OCI-LY3 (cell line): ENCODE measurements at regions not wholly inside any gene's neighbourhood (a gene's known extent, or its start where the extent isn't known, plus 50 kb on each side); places are given as distances from the start of the nearest gene placed in this dataset.

Source experiments
- H2AFZ ChIP-seq: fragments of 200-600, 300-600 bp; shearing (Covaris generic); 2 replicates; pipeline ENCODE4 v1.6.0; 2014; ENCODE audit warnings: antibody characterized with exemption, low read depth, low read length
- H3K27ac ChIP-seq: fragments of 200-600, 300-600 bp; sonication (generic); 2 replicates; pipeline ENCODE4 v1.5.1; 2014; ENCODE audit warnings: mild to moderate bottlenecking, low read length, moderate library complexity, mixed read lengths
- H3K27me3 ChIP-seq: fragments of 200-600, 300-600 bp; sonication (generic); 2 replicates; pipeline ENCODE4 v1.6.1; 2014; ENCODE audit warnings: low read depth, low read length, mixed read lengths
- H3K36me3 ChIP-seq: fragments of 200-600, 300-600 bp; sonication (generic); replicated peaks from 2 replicates; pipeline ENCODE3; 2014; ENCODE audit warnings: low read depth, low read length, mixed read lengths
- H3K4me1 ChIP-seq: fragments of 300-600, 200-600 bp; sonication (generic); 2 replicates; pipeline ENCODE4 v1.6.1; 2014; ENCODE audit warnings: low read length, mixed read lengths
- H3K4me2 ChIP-seq: fragments of 200-600, 300-600 bp; sonication (generic); 2 replicates; pipeline ENCODE4 v1.6.1; 2014; ENCODE audit warnings: low read length, mixed read lengths
- H3K4me3 ChIP-seq: fragments of 300-600, 200-600 bp; sonication (generic); 2 replicates; pipeline ENCODE4 v1.5.1; 2014; ENCODE audit warnings: antibody characterized with exemption, mild to moderate bottlenecking, low read length, moderate library complexity
- H3K79me2 ChIP-seq: fragments of 300-600, 200-600 bp; shearing (Covaris generic); 2 replicates; pipeline ENCODE4 v1.6.1; 2014; ENCODE audit warnings: mild to moderate bottlenecking, low read length, mixed read lengths
- H3K9ac ChIP-seq: fragments of 300-600, 200-600 bp; shearing (Covaris generic); 2 replicates; pipeline ENCODE4 v1.6.0; 2014; ENCODE audit warnings: mild to moderate bottlenecking, low read length, moderate library complexity
- H3K9me3 ChIP-seq: fragments of 200-600, 300-600 bp; shearing (Covaris generic); 2 replicates; pipeline ENCODE4 v1.6.1; 2014; ENCODE audit warnings: low read length, mixed read lengths; ENCODE audit not compliant: insufficient read depth
- H4K20me1 ChIP-seq: fragments of 200-600, 300-600 bp; sonication (generic); 2 replicates; pipeline ENCODE4 v1.6.1; 2016; ENCODE audit warnings: low read length, mixed read lengths; ENCODE audit not compliant: insufficient read depth
- CTCF ChIP-seq: fragments of 200-600, 300-600 bp; sonication (generic); IDR thresholded peaks from 2 replicates; pipeline ENCODE4 v1.5.1; 2014; ENCODE audit warnings: antibody characterized with exemption, low read length, low read depth
- EZH2phosphoT487 ChIP-seq: fragments of 200-600 bp; shearing (Covaris generic); IDR thresholded peaks from 2 replicates; pipeline ENCODE4 v1.6.1; 2018; ENCODE audit warnings: antibody characterized with exemption, mixed run types, low read depth

- no peak overlapping the region for H3K9ac ChIP-seq
- no peaks in the 10 kb centered on the region for H3K9me3 ChIP-seq
- H3K79me2 ChIP-seq = no peaks in the 10 kb centered on the region
- H3K4me1 ChIP-seq = peaks cover 15% of the 10 kb centered on the region
- no peak overlapping the region for H3K4me2 ChIP-seq
- no peaks in the 10 kb centered on the region for H4K20me1 ChIP-seq
- no peak overlapping the region for H3K27ac ChIP-seq
- no peak for TF ChIP-seq CTCF
- no peak for TF ChIP-seq EZH2phosphoT487
- no peak overlapping the region for H2AFZ ChIP-seq
- no peak overlapping the region for H3K4me3 ChIP-seq
- H3K27me3 ChIP-seq = no peaks in the 10 kb centered on the region
- H3K36me3 ChIP-seq = no peaks in the 10 kb centered on the region
Measured at GRCh38 chr15:100727291-100727851, 125.0 kb downstream of the ASB7 start.

GRCh38 chr15:100728371-100729201 is 126.2 kb downstream of the ASB7 start:
- Histone ChIP-seq H3K27ac (no peak overlapping the region), H3K4me1 (peaks cover 10% of the 10 kb centered on the region), H3K4me3 (no peak overlapping the region), H3K36me3 (no peaks in the 10 kb centered on the region), H4K20me1 (no peaks in the 10 kb centered on the region), H3K9me3 (no peaks in the 10 kb centered on the region), H2AFZ (no peak overlapping the region), H3K9ac (no peak overlapping the region), H3K27me3 (no peaks in the 10 kb centered on the region), H3K79me2 (no peaks in the 10 kb centered on the region), H3K4me2 (no peak overlapping the region)
- TF ChIP-seq EZH2phosphoT487 (no peak), CTCF (peak; percentile 7; the same call in 1 of the 2 replicates)

GRCh38 chr15:100729461-100729860 is 127.1 kb downstream of the ASB7 start:
- Histone ChIP-seq H3K9me3 (no peaks in the 10 kb centered on the region), H4K20me1 (no peaks in the 10 kb centered on the region), H3K79me2 (no peaks in the 10 kb centered on the region), H3K4me1 (peaks cover 10% of the 10 kb centered on the region), H2AFZ (no peak overlapping the region), H3K9ac (no peak overlapping the region), H3K4me2 (no peak overlapping the region), H3K4me3 (no peak overlapping the region), H3K36me3 (no peaks in the 10 kb centered on the region), H3K27ac (no peak overlapping the region), H3K27me3 (no peaks in the 10 kb centered on the region)
- TF ChIP-seq CTCF = no peak
- no peak for TF ChIP-seq EZH2phosphoT487

- Histone ChIP-seq H3K27me3 (no peaks in the 10 kb centered on the region), H3K79me2 (no peaks in the 10 kb centered on the region), H3K36me3 (no peaks in the 10 kb centered on the region), H3K9ac (no peak overlapping the region), H3K4me1 (peaks cover 10% of the 10 kb centered on the region), H2AFZ (no peak overlapping the region), H4K20me1 (no peaks in the 10 kb centered on the region), H3K27ac (no peak overlapping the region), H3K4me2 (no peak overlapping the region), H3K4me3 (no peak overlapping the region), H3K9me3 (no peaks in the 10 kb centered on the region)
- TF ChIP-seq EZH2phosphoT487 (no peak), CTCF (no peak)
Measured at GRCh38 chr15:100730129-100730528, 127.7 kb downstream of the ASB7 start.
